Endothelial cell (in vitro differentiated cells): ENCODE measurements at regions not wholly inside any gene's neighbourhood (a gene's known extent, or its start where the extent isn't known, plus 50 kb on each side); places are given as distances from the start of the nearest gene placed in this dataset.

Source experiments
- DNase-seq: peaks from one replicate; pipeline ENCODE4 v3.0.0; 2021; ENCODE audit warnings: low spot score
- H3K27ac Mint-ChIP-seq: one replicate; pipeline ENCODE4 v1.8.0; 2021; ENCODE audit warnings: mixed read lengths, inconsistent platforms; ENCODE audit not compliant: unreplicated experiment
- H3K27me3 Mint-ChIP-seq: one replicate; pipeline ENCODE4 v1.8.0; 2021; ENCODE audit warnings: mild to moderate bottlenecking, moderate library complexity, mixed read lengths, inconsistent platforms; ENCODE audit not compliant: unreplicated experiment
- H3K36me3 Mint-ChIP-seq: one replicate; pipeline ENCODE4 v1.8.0; 2021; ENCODE audit warnings: mild to moderate bottlenecking, low read depth, mixed read lengths, inconsistent platforms; ENCODE audit not compliant: unreplicated experiment
- H3K4me1 Mint-ChIP-seq: one replicate; pipeline ENCODE4 v1.8.0; 2021; ENCODE audit warnings: mild to moderate bottlenecking, mixed read lengths, inconsistent platforms; ENCODE audit not compliant: unreplicated experiment
- H3K4me3 Mint-ChIP-seq: one replicate; pipeline ENCODE4 v1.8.0; 2021; ENCODE audit warnings: mild to moderate bottlenecking, mixed read lengths, inconsistent platforms; ENCODE audit not compliant: unreplicated experiment
- H3K9me3 Mint-ChIP-seq: one replicate; pipeline ENCODE4 v1.8.0; 2021; ENCODE audit warnings: mixed read lengths, inconsistent platforms; ENCODE audit not compliant: unreplicated experiment
- TF ChIP-seq, protein P1 (sequence below): fragments of 200-600 bp; sonication (generic); IDR thresholded peaks from one replicate; pipeline ENCODE4 v1.5.0; 2021; ENCODE audit warnings: antibody characterized with exemption; ENCODE audit not compliant: unreplicated experiment

DNA sequence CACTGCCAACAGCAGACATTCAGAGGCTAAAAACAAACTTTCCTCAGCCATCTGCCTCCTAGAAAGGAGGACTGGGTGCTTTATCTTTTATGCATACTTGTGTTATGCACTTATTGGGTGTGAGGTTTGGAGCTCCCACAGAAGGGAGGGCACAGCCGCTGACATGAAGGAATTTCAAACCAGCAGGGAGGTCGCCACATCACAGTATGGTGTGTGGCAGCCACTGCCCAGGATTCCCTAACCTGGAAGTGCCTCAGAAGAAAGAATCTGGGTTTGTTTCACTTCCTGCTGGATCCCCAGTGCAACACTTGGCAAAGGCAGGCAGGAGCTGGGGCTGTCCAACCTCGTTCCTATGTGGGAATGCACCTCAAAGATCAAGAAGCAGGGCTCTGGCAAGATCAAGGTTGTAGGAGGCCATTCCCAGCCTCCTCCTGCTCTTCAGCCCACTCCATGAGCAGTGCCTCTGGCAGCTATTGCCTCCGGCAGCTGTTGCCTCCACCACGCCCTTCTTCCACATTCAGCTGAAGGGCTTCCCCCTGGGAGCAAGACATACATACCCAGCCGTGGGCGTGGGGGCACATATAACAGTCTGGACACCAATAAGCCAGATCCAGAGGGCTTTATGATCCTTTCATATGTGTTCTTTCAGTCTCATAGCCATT is 109.0 kb upstream of the MAMLD1 start:
- H3K27ac Mint-ChIP-seq, result no peak overlapping the region
- H3K4me3 Mint-ChIP-seq, result no peak overlapping the region
- TF ChIP-seq, protein P1, sequence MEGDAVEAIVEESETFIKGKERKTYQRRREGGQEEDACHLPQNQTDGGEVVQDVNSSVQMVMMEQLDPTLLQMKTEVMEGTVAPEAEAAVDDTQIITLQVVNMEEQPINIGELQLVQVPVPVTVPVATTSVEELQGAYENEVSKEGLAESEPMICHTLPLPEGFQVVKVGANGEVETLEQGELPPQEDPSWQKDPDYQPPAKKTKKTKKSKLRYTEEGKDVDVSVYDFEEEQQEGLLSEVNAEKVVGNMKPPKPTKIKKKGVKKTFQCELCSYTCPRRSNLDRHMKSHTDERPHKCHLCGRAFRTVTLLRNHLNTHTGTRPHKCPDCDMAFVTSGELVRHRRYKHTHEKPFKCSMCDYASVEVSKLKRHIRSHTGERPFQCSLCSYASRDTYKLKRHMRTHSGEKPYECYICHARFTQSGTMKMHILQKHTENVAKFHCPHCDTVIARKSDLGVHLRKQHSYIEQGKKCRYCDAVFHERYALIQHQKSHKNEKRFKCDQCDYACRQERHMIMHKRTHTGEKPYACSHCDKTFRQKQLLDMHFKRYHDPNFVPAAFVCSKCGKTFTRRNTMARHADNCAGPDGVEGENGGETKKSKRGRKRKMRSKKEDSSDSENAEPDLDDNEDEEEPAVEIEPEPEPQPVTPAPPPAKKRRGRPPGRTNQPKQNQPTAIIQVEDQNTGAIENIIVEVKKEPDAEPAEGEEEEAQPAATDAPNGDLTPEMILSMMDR, result no peak
- no peaks in the 10 kb centered on the region for H3K36me3 Mint-ChIP-seq
- no peaks in the 10 kb centered on the region for H3K9me3 Mint-ChIP-seq
- no peaks in the 10 kb centered on the region for H3K27me3 Mint-ChIP-seq
- no peak for DNase-seq
- peaks cover 3% of the 10 kb centered on the region for H3K4me1 Mint-ChIP-seq

GRCh38 chrX:150254909-150255308 is 108.2 kb upstream of the MAMLD1 start:
- TF ChIP-seq, protein P1, result no peak
- Mint-ChIP-seq H3K27ac (no peak overlapping the region), H3K36me3 (no peaks in the 10 kb centered on the region), H3K27me3 (no peaks in the 10 kb centered on the region), H3K4me1 (peaks cover 3% of the 10 kb centered on the region), H3K9me3 (no peaks in the 10 kb centered on the region), H3K4me3 (no peak overlapping the region)
- DNase-seq, result no peak

DNA sequence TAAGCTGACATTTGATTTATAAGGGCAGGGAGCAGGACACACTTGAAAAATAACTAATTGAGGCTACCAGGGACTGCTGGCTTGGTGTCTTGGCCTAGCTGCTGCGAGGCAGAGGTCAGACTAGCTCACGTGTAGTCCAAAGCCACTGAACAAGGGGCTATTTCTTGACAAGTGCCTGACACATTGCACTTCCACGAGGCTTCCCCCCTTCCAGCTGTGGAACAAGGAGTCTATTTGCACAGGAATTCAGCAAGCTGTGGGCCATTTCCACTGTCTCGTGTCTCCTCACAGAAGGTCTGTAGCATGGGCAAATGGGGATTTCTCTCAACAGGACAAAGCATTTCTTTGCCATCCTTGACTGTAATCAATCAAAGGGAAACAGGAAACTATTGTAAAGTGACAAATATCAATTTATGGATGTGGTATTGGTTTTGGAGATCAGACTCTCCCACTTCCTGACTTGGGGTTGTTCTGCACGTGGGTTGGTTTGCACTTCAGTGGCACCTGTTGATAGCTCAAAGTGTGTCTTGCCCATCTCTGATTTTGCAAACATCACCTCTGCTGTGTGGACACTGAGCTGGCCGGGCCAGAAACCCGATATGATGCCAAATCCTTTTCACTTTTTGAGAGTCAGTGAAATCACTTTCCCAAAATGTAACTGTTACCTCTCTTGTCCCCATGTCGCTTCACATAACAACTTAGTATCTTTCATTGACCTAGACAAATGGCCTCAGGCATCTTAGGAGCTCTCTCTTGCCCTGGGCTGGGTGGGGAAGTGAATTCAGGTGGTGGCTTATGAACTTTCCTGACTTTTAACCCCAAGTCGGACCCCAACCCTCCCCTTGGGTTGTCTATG is 107.4 kb upstream of the MAMLD1 start:
- no peaks in the 10 kb centered on the region for H3K36me3 Mint-ChIP-seq
- H3K27me3 Mint-ChIP-seq, result no peaks in the 10 kb centered on the region
- H3K4me1 Mint-ChIP-seq, result peaks cover 6% of the 10 kb centered on the region
- H3K27ac Mint-ChIP-seq, result no peak overlapping the region
- no peaks in the 10 kb centered on the region for H3K9me3 Mint-ChIP-seq
- TF ChIP-seq, protein P1, result no peak
- H3K4me3 Mint-ChIP-seq, result no peak overlapping the region
- DNase-seq, result no peak

GRCh38 chrX:150256297-150256650 is 106.8 kb upstream of the MAMLD1 start:
- no peaks in the 10 kb centered on the region for H3K9me3 Mint-ChIP-seq
- no peak overlapping the region for H3K4me3 Mint-ChIP-seq
- H3K4me1 Mint-ChIP-seq, result peaks cover 12% of the 10 kb centered on the region
- H3K27ac Mint-ChIP-seq, result no peak overlapping the region
- no peak for DNase-seq
- H3K27me3 Mint-ChIP-seq, result no peaks in the 10 kb centered on the region
- H3K36me3 Mint-ChIP-seq, result no peaks in the 10 kb centered on the region
- TF ChIP-seq, protein P1, result no peak
